Hematopoietic multipotent progenitor cell treated with erythropoietin and hydrocortisone succinate and interleukin-3 and kit ligand, for 15 days (in vitro differentiated cells): ENCODE measurements at regions not wholly inside any gene's neighbourhood (a gene's known extent, or its start where the extent isn't known, plus 50 kb on each side); places are given as distances from the start of the nearest gene placed in this dataset.
A peak's percentile ranks its signal among the peaks of the same experiment; 100 is the strongest.
"Not testable (repeated sequence)": the region's sequence is repeated elsewhere in the genome, so short reads cannot be mapped to it uniquely, and the experiment has no call there.

ENCODE experiments used
- DNase-seq: peaks from one replicate; pipeline ENCODE4 v3.0.0-alpha.2; 2015; ENCODE audit warnings: low spot score

GRCh38 chr14:30160608-30161007 is 233.0 kb upstream of the PRKD1 start:
- no peak for DNase-seq

DNA sequence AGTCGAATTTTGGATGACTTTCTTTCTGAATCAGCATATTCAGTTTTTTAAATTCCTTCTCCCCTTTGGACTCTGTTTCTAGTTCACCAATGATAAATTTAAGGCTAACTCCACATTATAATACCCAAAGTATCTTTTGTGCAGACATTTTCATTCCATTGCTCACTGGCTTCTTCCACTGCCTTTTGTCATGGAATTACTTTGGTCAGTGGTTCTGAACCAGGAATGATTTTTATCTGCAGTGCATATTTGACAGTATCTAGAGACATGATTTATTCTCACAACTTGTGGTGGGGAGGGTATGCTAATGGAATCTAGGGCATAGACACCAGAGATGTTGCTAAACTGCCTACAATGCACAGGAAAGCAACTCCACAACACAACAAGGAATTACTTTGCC is 234.4 kb upstream of the PRKD1 start:
- DNase-seq = no peak

GRCh38 chr14:30165255-30165654 is 237.6 kb upstream of the PRKD1 start:
- no peak for DNase-seq

DNA sequence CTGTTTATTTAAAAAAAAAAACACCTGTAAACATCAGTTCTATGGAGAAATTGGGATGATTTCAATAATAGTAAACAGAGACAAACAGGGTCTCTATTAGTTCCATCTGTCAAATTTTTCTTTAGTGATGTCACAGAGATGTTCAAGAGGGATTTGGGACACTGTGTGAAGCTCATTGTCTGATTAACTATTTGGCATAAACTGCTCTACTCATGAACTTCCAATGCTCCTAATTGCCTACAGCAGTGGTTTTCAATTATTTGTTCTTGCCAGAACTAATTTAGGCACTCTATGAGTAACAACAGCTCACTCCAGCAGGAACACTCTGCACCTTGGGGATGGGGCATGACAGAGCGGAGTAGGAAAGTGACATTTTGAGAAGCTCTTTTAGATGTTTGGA is 250.1 kb upstream of the PRKD1 start:
- no peak for DNase-seq

DNA sequence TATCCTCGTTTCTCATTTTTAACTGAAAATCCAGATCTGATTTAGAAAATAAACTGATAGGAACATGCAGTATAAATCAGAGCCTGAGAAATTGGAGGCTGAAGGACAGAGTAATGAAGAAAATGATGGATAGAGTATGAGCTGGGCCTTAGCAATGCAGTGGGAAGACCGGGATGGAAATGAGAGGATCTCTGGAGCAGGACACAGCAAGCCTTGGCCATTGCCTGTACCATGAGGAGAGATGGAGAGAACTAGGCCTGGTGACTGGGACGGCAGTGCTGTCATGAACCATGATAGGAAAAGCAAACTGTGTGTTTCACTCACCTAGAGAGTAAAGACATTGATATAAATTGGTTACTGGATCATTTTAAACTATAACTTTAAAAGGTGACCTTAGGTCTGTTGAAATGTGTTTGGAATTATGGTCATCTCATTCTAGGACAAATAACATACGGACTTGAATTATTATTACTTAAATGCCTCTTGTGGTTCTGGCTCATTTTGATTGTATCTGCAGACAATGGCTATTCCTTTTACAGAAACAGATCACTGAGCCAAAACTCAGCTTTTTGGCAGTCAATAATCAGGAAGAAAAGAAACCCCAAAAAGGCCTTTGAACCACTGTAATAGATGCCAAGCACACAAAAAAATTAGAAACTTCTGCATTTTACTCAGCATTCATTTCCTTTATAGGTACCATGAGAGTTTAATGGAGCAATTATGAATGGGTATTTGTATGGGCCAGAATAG is 251.9 kb upstream of the PRKD1 start:
- DNase-seq = no peak

GRCh38 chr14:30180219-30180618 is 252.6 kb upstream of the PRKD1 start:
- DNase-seq = no peak

- no peak for DNase-seq
Observed at GRCh38 chr14:30185832-30186231, 258.2 kb upstream of the PRKD1 start.

GRCh38 chr14:30191639-30192279 is 264.1 kb upstream of the PRKD1 start:
- DNase-seq = no peak

- no peak for DNase-seq
Observed at GRCh38 chr14:30193101-30193500, 265.5 kb upstream of the PRKD1 start.

DNA sequence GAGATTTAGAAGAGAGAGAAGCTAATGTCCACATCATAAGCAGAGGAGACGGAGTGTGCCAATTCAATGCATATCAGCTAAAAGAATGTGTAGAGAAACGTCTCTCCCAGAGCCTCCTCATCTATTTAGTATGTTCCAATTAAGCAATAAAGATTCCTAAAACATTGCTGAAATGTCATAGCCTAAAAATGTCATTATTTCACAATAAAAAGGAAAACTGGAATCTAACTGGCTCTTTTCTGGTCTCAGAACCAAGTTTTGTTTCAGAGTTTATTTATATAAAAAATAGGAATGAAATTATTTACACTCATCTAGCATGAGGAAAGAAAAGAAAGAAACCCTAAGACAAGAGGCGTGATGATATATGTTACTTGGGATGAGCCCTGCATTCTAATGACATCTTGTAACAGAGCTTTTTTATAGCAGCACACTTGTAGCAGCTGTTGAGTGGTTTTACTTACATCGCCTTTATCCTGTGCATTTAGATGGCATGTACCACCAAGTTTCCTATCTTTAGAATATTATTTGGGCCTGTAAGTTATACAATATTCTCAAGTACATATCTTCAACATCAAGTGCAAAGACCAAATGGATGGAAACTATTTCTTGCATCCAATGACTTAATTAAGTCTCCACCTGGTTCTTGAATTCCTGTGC is 266.3 kb upstream of the PRKD1 start:
- no peak for DNase-seq

DNA sequence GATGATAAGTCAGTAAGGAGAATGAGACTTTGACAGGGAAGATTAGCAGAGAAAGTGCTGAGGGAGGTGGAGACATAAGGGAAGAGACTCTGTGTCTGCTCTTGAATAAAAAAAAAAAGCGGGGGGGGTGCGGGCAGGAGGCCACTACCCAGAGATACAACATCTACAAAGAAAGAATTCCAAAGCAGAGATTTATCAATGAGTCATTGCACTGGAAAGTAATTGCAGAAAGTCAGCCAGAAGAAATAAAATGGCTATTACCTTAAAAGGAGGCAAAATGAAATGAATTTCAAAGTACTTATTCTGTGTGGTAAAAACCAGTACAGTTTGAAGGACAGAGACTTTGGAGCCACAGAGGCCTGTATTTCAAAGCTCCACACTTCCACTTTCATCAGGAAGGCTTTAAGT is 267.1 kb upstream of the PRKD1 start:
- DNase-seq = no peak

GRCh38 chr14:30195941-30196340 is 268.3 kb upstream of the PRKD1 start:
- DNase-seq = no peak

DNA sequence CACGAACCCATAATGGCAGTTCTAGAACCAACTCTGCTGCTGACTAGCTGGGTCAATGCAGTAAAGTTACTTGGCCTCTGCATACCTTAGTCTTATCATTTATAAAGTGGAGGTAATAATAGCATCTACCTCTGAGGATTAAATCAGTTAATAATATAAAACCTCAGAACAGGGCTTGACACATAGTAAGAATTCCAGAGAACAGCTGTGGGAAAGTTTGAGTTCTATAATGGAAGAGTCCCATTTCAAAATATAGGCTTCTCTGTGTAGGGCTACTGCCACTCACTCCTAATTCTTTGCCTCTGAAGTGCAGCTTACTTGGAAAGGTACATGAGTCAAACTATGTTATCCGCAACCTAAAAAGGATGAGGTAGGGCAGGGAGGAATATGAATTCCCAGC is 269.2 kb upstream of the PRKD1 start:
- DNase-seq = no peak

DNA sequence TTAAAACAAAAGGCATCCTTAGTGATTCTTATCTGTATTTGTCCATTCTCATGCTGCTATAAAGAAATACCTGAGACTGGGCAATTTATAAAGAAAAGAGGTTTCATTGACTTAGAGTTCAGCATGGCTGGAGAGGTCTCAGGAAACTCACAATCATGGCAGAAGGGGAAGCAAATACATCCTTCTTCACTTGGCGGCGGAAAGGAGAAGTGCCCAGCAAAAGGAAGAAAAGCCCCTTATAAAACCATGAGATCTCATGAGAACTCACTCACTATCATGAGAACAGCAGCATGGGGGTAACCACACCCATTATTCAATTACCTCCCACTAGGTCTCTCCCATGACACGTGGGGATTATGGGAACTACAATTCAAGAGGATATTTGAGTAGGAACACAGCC is 271.1 kb upstream of the PRKD1 start:
- not testable (repeated sequence) for DNase-seq

DNA sequence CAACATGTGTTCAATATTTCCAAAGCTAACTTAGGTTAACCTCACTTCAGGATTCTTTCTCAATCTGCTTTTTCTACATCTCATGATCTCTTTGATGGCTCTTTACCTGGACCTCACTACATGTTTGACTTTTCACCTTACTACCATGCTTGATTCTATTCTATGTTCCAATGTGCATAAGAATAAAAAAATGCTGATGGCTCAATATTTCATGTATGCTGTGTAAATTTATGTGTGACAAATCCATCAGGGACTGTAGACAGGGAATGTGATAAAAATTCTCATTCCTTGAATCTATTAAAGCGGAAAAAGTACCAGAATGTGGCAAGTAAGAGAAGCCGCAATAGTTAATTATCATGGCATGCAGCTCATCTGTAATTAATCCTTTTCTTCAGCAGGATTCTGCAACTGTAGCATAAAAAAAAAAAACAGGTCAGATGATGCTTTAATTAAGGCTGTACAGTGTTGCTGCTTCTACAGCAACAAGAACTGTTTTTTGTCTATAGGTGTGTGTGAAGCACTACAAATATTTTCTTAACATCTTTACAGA is 276.9 kb upstream of the PRKD1 start:
- no peak for DNase-seq

GRCh38 chr14:30209136-30209535 is 281.5 kb upstream of the PRKD1 start:
- DNase-seq = no peak

- no peak for DNase-seq
Observed at GRCh38 chr14:30210630-30211029, 283.0 kb upstream of the PRKD1 start.

GRCh38 chr14:30211326-30211725 is 283.7 kb upstream of the PRKD1 start:
- no peak for DNase-seq

GRCh38 chr14:30214014-30214413 is 286.4 kb upstream of the PRKD1 start:
- DNase-seq = no peak

- peak; percentile 2 for DNase-seq
Observed at GRCh38 chr14:30214461-30215090, 286.9 kb upstream of the PRKD1 start.

DNA sequence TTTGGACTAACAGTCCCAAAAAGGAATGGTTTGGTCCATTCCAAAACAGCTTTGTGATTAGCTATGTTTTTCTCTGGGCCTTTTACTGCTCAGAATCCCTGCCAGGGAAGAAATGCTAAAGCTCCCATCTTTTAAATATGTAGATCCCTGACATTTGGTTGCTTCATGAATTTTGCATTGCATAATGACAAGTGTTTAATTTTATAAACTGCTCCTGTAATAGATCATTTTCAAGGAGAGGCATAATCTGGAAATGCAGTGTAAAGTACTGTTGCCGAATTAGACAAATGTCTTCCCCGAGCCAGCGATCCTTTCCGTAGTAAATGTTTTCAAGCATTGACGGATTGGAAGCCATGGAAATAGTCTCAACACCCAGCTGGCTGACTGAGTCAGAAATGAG is 291.3 kb upstream of the PRKD1 start:
- DNase-seq = no peak

- no peak for DNase-seq
Observed at GRCh38 chr14:30221546-30221945, 293.9 kb upstream of the PRKD1 start.

DNA sequence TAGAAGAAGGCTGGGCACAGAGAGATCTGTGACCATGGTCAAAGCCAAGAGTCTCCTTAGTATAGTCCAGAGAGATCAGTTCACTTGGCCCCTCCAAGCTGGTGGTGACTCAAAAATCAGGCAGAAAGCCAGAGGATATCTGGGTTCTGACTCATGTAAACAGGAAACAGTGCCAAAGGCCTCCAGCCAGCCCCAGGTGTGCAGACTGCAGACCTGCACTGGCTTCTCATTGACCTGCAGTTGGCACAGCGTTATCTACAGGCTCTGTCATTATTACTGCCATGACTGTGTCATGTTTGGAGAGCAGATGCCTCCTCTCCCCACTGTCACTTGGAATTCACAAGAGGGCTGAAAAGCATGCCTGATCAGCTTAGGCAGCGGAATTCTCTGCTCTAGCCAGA is 295.7 kb upstream of the PRKD1 start:
- no peak for DNase-seq
